GM12892 (cell line): ENCODE measurements at regions not wholly inside any gene's neighbourhood (a gene's known extent, or its start where the extent isn't known, plus 50 kb on each side); places are given as distances from the start of the nearest gene placed in this dataset.

ENCODE experiments used
- POLR2A ChIP-seq: IDR thresholded peaks from 2 replicates; pipeline ENCODE4 v1.6.1; 2011; ENCODE audit warnings: low read depth, low read length, control low read depth
- POLR2AphosphoS5 ChIP-seq: IDR thresholded peaks from 2 replicates; pipeline ENCODE4 v1.6.1; 2011; ENCODE audit warnings: low read depth, low read length, control low read depth

GRCh38 chr2:225318440-225318839, 81.1 kb upstream of the NYAP2 start:
- TF ChIP-seq POLR2AphosphoS5, result no peak
- TF ChIP-seq POLR2A, result no peak
